ENCODE measurements at regions not wholly inside any gene's neighbourhood (a gene's known extent, or its start where the extent isn't known, plus 50 kb on each side); places are given as distances from the start of the nearest gene placed in this dataset.
"Not testable (repeated sequence)": the region's sequence is repeated elsewhere in the genome, so short reads cannot be mapped to it uniquely, and the experiment has no call there.

GRCh38 chr5:118520771-118521415, 467.5 kb downstream of the DTWD2 start:
- ATAC-seq (no peak), DNase-seq (no peak)
- H3K4me1 Mint-ChIP-seq: no peaks in the 10 kb centered on the region
- H3K9me3 Mint-ChIP-seq: peaks cover 0 to 3% of the 10 kb centered on the region in 2 donors
- no peak overlapping the region for H3K4me3 Mint-ChIP-seq
- no peaks in the 10 kb centered on the region for H3K27me3 Mint-ChIP-seq
- no peak overlapping the region for H3K27ac Mint-ChIP-seq

DNA sequence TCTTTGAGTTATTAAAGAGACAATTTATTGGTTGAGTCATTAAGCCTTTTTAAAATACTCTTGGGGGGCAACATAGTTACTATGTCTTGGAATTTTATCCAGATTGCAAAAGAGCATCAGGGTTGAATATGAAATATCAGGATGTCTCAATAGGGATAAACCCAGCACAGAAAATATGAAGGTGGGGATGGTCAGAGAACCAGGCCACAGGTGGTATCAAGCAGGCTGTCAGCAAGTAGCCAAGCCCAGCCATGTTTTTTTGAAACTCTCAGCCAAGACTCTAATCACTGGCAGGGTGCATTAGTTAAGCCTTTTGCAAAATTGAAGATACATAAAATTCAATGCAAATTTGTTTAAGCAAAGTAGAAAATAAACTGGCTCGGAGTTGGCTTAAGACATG, 468.9 kb downstream of the DTWD2 start:
- Mint-ChIP-seq H3K4me3 (no peak overlapping the region), H3K27ac (no peak overlapping the region), H3K4me1 (no peaks in the 10 kb centered on the region), H3K9me3 (peaks cover 0 to 3% of the 10 kb centered on the region in 2 donors), H3K27me3 (no peaks in the 10 kb centered on the region)
- DNase-seq (no peak), ATAC-seq (no peak)

GRCh38 chr5:118518720-118519119, 469.6 kb downstream of the DTWD2 start:
- DNase-seq (no peak), ATAC-seq (no peak)
- no peak overlapping the region for H3K27ac Mint-ChIP-seq
- no peaks in the 10 kb centered on the region for H3K27me3 Mint-ChIP-seq
- no peak overlapping the region for H3K4me3 Mint-ChIP-seq
- H3K4me1 Mint-ChIP-seq: no peaks in the 10 kb centered on the region
- H3K9me3 Mint-ChIP-seq: peaks cover 0 to 3% of the 10 kb centered on the region in 2 donors

DNA sequence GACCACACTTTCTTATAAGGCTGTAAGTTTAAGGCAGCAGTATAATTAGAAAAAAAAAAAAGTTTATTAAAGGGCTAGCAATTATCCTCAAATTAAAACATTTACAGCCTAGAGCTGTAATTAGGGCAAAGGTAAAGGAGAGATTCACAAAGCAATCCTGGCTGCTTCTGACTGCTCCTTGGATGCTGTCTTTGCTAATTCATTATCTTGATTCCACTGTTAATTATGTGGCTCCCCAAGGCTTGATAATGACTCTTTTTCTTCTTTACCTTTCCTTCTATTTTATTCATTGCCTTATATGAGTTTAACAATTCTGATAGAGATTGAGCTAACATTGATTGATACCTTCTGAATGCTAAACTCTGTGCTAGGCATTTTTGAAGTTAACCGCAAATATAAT, 476.5 kb downstream of the DTWD2 start:
- Mint-ChIP-seq H3K4me3 (no peak overlapping the region), H3K9me3 (peaks cover 0 to 1% of the 10 kb centered on the region in 2 donors), H3K27me3 (no peaks in the 10 kb centered on the region), H3K27ac (no peak overlapping the region), H3K4me1 (no peaks in the 10 kb centered on the region)
- DNase-seq: no peak
- no peak for ATAC-seq

DNA sequence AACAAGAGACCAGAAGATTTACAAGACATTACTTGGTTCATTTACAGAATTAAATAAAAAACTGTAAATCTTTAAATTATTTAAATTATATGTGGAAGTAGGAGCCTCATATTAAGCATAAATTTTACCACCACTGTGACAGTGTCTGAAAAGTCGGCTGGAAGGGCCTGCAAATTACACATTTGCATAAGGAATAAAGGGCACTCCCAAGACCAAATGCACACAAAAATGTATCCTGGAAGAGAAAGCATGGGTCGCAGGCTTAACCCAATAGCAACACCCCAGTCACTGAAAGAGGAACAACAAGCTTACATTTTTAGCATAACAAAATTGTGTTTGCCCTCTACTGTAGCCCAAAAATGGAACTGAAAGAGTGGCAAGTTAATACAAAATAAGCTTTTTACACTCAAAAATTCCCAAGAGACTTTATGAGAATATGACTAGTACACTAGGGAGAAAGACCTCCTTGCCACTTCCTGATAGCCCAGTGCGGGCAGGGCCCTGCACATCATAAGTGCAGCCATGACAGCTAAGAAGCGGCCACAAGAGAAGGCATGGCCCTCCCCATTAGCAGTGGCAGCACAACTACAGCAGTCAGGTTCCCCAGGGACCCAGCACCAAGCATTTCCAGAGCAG, 482.0 kb downstream of the DTWD2 start:
- H3K4me3 Mint-ChIP-seq: no peak overlapping the region
- no peaks in the 10 kb centered on the region for H3K4me1 Mint-ChIP-seq
- H3K9me3 Mint-ChIP-seq: peaks cover 15 to 20% of the 10 kb centered on the region in 2 donors
- DNase-seq: no peak
- H3K27ac Mint-ChIP-seq: no peak overlapping the region
- no peaks in the 10 kb centered on the region for H3K27me3 Mint-ChIP-seq
- no peak for ATAC-seq

DNA sequence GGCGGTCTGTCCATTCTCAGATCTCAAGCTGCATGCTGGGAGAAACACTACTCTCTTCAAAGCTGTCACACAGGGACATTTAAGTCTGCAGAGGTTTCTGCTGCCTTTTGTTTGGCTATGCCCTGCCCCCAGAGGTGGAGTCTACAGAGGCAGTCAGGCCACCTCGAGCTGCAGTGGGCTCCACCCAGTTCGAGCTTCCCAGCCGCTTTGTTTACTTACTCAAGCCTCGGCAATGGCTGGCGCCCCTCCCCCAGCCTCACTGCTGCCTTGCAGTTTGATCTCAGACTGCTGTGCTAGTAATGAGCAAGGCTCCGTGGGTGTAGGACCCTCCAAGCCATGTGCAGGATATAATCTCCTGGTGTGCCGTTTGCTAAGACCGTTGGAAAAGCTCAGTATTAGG, 486.1 kb downstream of the DTWD2 start:
- H3K4me3 Mint-ChIP-seq, H3K4me1 Mint-ChIP-seq, H3K27me3 Mint-ChIP-seq, DNase-seq, ATAC-seq, H3K27ac Mint-ChIP-seq: not testable (repeated sequence)
- H3K9me3 Mint-ChIP-seq: peaks cover 15 to 25% of the 10 kb centered on the region in 2 donors

GRCh38 chr5:118491351-118491750, 497.0 kb downstream of the DTWD2 start:
- Mint-ChIP-seq H3K27ac (no peak overlapping the region), H3K4me1 (no peaks in the 10 kb centered on the region), H3K4me3 (no peak overlapping the region), H3K27me3 (no peaks in the 10 kb centered on the region), H3K9me3 (no peaks in the 10 kb centered on the region)
- DNase-seq (no peak), ATAC-seq (no peak)

DNA sequence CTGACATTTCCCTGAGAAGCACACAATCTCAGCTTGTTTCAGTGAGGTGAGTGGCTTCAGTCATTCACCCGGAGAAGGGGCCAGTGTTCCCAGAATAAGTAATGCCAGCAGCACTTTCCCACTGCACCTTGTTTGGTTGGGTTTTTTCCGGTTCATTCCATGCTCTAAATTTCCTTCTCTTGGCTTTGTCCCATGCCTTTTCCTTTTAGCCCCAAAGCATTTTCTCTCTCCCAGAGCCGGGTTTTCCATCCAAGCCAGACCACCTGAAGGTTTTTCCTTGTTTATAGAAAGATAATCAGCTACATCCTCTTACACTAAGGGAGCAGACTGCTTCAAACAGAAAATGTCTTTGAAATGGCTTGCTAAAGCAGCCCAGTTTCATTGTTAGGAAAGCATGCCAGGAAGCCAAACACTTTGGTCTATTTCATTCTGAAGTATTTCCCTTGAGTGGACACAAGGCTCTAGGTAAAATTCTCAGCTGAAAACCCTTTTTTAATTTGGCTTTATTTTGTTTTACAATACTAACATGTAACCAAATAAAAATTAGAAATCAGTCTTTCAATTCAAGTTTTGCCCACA, 501.6 kb downstream of the DTWD2 start:
- Mint-ChIP-seq H3K27ac (no peak overlapping the region), H3K9me3 (peaks cover 0 to 9% of the 10 kb centered on the region in 2 donors), H3K27me3 (no peaks in the 10 kb centered on the region), H3K4me3 (no peak overlapping the region), H3K4me1 (no peaks in the 10 kb centered on the region)
- DNase-seq (no peak), ATAC-seq (no peak)

GRCh38 chr5:118479285-118479684, 509.1 kb downstream of the DTWD2 start:
- Mint-ChIP-seq H3K4me1 (no peaks in the 10 kb centered on the region), H3K4me3 (no peak overlapping the region), H3K27me3 (no peaks in the 10 kb centered on the region), H3K9me3 (peaks cover 14 to 26% of the 10 kb centered on the region in 2 donors), H3K27ac (peak overlapping the region in 1 of 2 donors; percentile 59)
- ATAC-seq (no peak), DNase-seq (no peak)

- no peak for ATAC-seq
- peaks cover 14 to 22% of the 10 kb centered on the region in 2 donors for H3K9me3 Mint-ChIP-seq
- H3K4me3 Mint-ChIP-seq: no peak overlapping the region
- DNase-seq: no peak
- H3K27ac Mint-ChIP-seq: no peak overlapping the region
- H3K4me1 Mint-ChIP-seq: no peaks in the 10 kb centered on the region
- no peaks in the 10 kb centered on the region for H3K27me3 Mint-ChIP-seq
Observed at GRCh38 chr5:118478852-118479251, 509.5 kb downstream of the DTWD2 start.

DNA sequence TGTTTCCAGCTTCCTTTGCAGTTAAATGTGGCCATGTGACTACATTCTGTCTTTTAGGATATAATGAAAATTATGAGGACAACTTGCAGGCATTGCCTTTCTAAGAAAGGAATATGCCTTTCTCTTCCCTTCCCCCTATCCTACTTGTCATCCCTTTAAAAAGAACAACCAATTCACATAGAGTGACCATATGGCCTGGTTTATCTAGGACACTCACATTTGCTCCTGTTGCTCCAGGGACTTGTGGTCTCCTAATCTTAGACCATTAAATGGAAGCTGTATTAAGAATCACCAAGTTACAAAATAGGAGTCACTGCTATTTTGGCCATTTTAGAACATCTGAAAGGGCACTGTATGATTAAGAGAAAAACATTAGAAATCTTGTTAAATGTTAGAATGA, 520.3 kb downstream of the DTWD2 start:
- no peaks in the 10 kb centered on the region for H3K9me3 Mint-ChIP-seq
- H3K4me1 Mint-ChIP-seq: no peaks in the 10 kb centered on the region
- no peak overlapping the region for H3K27ac Mint-ChIP-seq
- ATAC-seq (no peak), DNase-seq (no peak)
- no peak overlapping the region for H3K4me3 Mint-ChIP-seq
- no peaks in the 10 kb centered on the region for H3K27me3 Mint-ChIP-seq

DNA sequence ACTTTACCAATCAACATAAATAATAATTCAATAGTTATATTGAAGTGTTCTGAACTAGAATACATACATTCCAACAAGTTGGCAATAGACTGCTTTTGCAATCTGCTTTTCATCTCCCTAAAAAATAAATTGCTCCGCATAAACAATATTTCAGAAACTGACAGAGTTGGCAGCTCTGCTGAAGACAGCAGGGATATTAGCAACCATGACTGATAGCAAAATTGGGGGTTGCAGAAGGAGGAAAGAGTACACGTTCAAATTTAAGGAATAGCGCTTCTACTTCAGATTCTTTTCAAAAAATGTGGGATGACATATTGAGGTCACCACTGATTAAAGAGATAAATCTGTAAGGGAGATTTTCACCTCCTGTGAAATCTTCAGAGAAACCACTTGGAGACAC, 521.2 kb downstream of the DTWD2 start:
- Mint-ChIP-seq H3K27ac (no peak overlapping the region), H3K27me3 (no peaks in the 10 kb centered on the region), H3K4me1 (no peaks in the 10 kb centered on the region), H3K9me3 (no peaks in the 10 kb centered on the region), H3K4me3 (no peak overlapping the region)
- DNase-seq (no peak), ATAC-seq (no peak)

DNA sequence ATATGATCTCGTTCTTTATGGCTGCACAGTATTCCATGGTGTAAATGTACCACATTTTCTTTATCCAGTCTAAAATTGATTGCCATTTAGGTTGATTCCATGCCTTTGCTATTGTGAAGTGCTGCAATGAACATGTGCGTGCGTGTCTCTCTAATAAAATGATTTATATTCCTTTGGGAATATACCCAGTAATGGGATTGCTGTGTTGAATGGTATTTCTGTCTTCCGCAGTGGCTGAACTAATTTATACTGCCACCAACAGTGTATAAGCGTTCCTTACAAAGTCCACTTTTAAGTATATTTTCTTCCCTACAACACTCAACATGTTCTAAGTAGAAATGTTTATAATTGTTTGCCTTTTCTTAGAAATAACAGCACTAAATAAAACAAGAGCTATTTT, 521.9 kb downstream of the DTWD2 start:
- ATAC-seq: no peak
- H3K4me1 Mint-ChIP-seq: no peaks in the 10 kb centered on the region
- DNase-seq: no peak
- H3K27me3 Mint-ChIP-seq: no peaks in the 10 kb centered on the region
- no peak overlapping the region for H3K4me3 Mint-ChIP-seq
- peak overlapping the region in 1 of 2 donors; percentile 69 for H3K27ac Mint-ChIP-seq
- peaks cover 0 to 5% of the 10 kb centered on the region in 2 donors for H3K9me3 Mint-ChIP-seq

DNA sequence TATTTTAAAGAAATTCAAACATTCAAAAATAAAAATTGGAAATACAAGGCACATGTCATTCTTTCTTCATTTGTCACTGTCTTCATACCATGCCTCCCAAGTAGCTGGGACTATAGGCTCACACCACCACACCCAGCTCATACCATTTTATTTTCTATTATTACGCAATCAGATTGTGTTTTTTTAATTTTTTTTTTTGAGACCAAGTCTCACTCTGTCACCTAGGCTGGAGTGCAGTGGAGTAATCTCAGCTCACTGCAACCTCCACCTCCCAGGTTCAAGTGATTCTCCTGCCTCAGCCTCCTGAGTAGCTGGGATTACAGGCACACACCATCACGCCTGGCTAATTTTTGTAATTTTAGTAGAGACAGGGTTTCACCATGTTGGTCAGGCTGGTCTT, 526.1 kb downstream of the DTWD2 start:
- not testable (repeated sequence) for H3K4me1 Mint-ChIP-seq, DNase-seq, H3K27ac Mint-ChIP-seq, H3K4me3 Mint-ChIP-seq, ATAC-seq, H3K9me3 Mint-ChIP-seq, H3K27me3 Mint-ChIP-seq

GRCh38 chr5:118461436-118461835, 526.9 kb downstream of the DTWD2 start:
- H3K4me3 Mint-ChIP-seq: no peak overlapping the region
- H3K4me1 Mint-ChIP-seq: no peaks in the 10 kb centered on the region
- peaks cover 0 to 7% of the 10 kb centered on the region in 2 donors for H3K9me3 Mint-ChIP-seq
- ATAC-seq (no peak), DNase-seq (no peak)
- H3K27ac Mint-ChIP-seq: no peak overlapping the region
- no peaks in the 10 kb centered on the region for H3K27me3 Mint-ChIP-seq

- no peak for ATAC-seq
- Mint-ChIP-seq H3K4me1 (no peaks in the 10 kb centered on the region), H3K27me3 (no peaks in the 10 kb centered on the region), H3K9me3 (peaks cover 0 to 7% of the 10 kb centered on the region in 2 donors), H3K27ac (no peak overlapping the region), H3K4me3 (no peak overlapping the region)
- DNase-seq: no peak
Observed at GRCh38 chr5:118459490-118459889, 528.9 kb downstream of the DTWD2 start.

Data from stimulated activated naive CD8-positive, alpha-beta T cell treated with anti-CD3 and anti-CD28 coated beads, Interleukin-15, amount 100 ng/mL, for 72 hours (primary cell).